HS-27A (cell line): ENCODE measurements at regions not wholly inside any gene's neighbourhood (a gene's known extent, or its start where the extent isn't known, plus 50 kb on each side); places are given as distances from the start of the nearest gene placed in this dataset.
"Not testable (repeated sequence)": the region's sequence is repeated elsewhere in the genome, so short reads cannot be mapped to it uniquely, and the experiment has no call there.

Source experiments
- DNase-seq: peaks from one replicate; pipeline ENCODE4 v3.0.0-alpha.2; 2012; ENCODE audit warnings: low read depth, missing footprints

- DNase-seq, result no peak
Observed at GRCh38 chr11:82533628-82534327, 199.9 kb downstream of the FAM181B start.

DNA sequence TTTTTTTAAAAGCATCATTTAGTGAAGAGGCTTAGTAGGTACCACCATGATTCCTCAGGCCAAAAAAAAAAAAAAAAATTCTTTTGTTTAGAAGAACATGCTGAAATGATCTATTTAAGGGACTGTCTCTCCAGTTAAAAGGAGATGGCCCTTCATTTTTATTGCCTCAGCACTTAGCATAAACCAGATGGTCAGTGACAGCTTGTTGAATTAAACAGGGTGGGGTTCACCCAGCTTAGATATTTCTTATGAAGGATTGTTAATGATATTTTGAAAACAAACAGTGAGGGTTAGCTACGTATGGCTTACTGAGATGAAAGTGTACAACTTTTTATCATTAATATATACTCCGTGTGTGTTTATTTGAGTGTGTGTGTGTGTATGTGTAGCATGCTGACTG, 203.7 kb downstream of the FAM181B start:
- DNase-seq, result no peak

DNA sequence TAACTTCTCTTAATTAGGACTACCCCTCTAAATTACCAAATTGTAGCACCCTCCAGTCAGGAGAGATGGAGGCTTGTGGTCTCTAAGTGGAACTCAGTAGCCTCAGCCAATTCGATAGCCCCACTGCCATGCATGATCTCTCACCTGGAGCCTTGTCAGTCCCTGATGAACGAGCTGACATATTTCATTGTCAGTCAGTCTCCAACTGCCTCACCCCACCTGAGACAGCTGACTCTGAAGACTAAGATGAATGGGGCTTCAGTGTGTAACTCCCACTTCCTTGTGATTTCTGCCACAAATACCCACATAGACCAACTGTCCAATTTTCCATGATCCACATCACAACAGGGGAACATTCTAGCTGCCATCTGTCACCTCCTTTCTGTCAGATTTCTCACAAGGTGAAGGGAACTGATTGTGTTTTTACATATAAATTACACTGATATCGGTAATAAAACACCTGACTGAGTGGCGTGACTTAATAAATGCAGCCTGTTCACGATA, 206.5 kb downstream of the FAM181B start:
- DNase-seq, result no peak

GRCh38 chr11:82523141-82523540, 210.5 kb downstream of the FAM181B start:
- DNase-seq, result no peak

DNA sequence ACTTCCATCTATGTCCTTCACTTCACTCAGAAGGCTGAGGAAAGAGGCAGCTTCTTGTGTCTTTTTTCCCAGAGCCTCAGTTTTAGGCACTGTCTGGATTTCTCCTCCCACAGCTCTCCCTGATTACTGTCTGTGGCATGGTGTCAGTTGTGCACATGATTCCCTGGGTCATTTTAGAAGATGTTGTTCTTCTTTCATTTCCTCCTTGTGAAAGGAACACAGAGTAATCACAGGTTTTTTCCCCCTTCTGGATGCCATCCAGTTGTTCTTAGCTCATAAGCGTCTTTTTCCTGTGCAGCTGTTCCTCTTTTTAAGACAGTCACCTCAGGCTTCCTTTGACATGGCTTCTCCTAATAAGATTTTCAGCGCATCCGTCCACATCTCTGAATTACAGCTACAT, 212.2 kb downstream of the FAM181B start:
- DNase-seq, result no peak

DNA sequence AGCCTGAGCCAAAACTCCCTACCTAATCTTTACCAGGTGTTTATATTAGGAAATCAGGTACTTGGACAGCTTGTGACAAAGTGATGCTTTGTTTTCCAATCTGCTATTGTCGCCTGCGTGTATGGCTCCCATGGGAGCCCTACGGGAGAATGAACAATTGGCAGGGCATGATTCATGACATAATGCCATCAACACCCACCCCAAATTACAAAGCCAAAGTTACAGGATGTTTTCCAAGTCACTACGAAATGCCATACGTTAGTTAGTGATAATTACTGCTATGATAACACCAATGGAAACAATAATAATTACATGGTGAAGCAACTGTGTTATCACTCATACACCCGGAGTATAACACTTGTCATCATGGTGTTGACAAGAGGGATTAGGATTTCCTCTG, 226.4 kb downstream of the FAM181B start:
- DNase-seq, result no peak

DNA sequence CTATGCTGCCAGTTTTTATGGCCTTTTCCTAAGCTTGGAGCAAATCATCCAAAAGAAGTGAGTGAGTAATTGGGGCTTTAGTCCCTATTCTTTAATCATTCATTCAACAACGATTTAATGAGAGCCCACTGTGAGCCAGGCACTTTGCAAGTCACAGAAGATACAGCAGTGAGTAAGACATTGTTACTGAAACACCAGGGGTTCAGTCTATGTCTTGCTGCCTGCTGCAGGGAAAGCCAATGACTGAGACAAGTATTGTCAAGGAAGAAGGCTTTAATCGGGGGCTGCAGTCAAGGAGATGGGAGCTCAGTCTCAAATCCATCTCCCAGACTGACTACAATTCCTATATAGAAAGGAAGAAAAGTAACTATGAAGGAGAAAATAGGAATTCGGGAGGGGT, 228.3 kb downstream of the FAM181B start:
- no peak for DNase-seq

DNA sequence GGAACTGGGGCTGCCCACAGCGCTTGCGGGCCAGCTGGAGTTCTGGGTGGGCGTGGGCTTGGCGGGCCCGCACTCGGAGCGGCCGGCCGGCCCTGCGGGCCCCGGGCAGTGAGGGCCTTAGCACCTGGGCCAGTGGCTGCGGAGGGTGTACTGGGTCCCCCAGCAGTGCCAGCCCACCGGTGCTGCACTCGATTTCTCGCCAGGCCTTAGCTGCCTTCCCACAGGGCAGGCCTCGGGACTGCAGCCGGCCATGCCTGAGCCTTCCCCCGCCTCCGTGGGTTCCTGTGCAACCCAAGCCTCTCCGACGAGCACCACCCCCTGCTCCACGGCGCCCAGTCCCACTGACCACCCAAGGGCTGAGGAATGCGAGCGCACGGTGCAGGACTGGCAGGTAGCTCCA, 232.5 kb downstream of the FAM181B start:
- DNase-seq, result not testable (repeated sequence)

- DNase-seq, result no peak
Observed at GRCh38 chr11:82494988-82495432, 238.7 kb downstream of the FAM181B start.

GRCh38 chr11:82474876-82475275, 258.8 kb downstream of the FAM181B start:
- DNase-seq, result no peak

- DNase-seq, result no peak
Observed at GRCh38 chr11:82465481-82465880, 268.2 kb downstream of the FAM181B start.

DNA sequence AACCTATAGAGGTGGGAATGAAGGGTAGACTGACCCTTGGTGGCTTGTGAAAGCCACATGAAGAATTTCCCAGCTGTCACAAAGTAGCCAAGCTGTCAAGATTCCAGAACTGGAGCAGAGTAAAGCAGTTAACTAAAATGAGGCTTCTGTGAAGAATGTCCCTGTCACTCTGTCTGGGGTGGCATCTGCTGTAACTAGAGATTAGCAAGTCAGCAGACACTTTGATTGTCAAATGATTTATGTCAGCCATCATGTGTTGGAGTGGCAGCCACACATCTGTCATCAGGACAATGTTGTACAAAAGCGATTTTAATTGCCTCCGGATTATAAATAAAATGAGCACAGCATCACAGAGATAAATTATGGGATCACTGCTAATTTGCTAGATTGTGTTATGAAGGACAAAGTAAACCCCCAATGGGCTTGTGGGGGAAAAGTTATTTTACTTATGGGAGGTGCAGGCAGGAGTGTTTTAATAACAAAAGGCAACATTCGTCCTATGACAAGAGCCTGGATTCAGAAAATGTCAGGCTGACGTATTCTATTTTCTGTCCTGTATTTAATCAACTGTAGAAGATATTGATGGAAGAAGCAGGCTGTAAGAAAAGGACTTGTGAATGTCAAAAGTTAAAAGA, 270.9 kb downstream of the FAM181B start:
- DNase-seq, result no peak

GRCh38 chr11:82458761-82459160, 274.9 kb downstream of the FAM181B start:
- DNase-seq, result no peak

DNA sequence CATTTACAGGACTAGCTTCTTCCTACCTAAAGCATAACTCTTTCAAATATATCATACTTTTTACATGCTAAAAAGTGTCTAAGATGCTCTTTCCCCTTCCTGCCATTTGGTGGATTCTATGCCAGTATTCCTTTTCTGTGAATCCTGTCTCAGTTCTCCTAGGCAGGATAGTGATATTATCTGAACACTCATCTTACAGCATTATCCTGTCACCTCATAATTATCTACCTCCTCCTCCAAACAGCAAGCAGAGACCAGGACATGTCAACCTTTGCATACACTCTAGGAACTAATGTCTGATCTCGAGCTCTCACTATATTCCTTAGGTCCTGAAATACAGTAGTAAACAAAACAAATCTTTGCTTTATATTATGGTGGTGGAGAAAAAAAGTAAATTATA, 275.5 kb downstream of the FAM181B start:
- no peak for DNase-seq

DNA sequence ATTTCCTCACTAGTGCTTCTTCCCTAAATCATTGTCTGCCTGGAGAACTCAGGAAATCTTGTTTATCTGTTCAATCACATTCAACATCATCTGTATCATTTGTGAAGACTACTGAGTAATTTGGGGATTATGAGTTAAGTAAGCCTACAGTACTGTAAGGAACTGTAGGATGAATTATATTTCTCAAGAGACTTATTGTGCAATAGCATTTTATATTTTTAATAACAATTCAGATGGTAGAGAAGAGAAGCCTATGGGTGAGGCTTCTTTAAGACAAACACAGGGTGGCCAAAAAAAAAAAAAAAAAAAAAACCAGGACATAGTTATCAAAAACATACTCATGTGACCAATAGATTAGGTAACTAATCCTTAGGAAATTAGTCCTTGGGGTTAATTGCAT, 282.7 kb downstream of the FAM181B start:
- DNase-seq, result no peak

- no peak for DNase-seq
Observed at GRCh38 chr11:82406611-82407010, 327.1 kb downstream of the FAM181B start.

- no peak for DNase-seq
Observed at GRCh38 chr11:82405421-82405820, 328.2 kb downstream of the FAM181B start.

- DNase-seq, result no peak
Observed at GRCh38 chr11:82404981-82405380, 328.7 kb downstream of the FAM181B start.

DNA sequence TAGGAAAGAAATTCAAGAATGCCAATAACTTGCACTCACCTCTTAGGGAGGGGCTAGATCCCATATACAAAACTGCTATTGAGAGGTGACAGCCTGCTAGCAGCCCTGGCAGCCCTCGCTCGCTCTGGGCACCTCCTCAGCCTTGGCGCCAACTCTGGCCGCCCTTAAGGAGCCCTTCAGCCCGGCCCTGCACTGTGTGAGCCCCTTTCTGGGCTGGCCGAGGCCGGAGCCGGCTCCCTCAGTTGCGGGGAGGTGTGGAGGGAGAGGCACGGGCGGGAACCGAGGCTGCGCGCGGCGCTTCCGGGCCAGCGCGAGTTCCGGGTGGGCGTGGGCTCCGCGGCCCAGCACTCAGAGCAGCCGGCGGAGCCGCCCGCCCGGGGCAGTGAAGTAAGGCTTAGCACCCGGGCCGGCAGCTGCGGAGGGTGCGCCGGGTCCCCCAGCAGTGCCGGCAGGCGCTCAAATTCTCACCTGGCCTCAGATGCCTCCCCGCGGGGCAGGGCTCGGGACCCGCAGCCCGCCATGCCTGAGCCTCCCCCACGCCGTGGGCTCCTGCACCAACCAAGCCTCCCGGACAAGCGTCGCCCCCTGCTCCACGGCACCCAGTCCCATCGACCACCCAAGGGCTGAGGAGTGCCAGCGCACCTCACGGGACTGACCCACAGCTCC, 329.9 kb downstream of the FAM181B start:
- no peak for DNase-seq

DNA sequence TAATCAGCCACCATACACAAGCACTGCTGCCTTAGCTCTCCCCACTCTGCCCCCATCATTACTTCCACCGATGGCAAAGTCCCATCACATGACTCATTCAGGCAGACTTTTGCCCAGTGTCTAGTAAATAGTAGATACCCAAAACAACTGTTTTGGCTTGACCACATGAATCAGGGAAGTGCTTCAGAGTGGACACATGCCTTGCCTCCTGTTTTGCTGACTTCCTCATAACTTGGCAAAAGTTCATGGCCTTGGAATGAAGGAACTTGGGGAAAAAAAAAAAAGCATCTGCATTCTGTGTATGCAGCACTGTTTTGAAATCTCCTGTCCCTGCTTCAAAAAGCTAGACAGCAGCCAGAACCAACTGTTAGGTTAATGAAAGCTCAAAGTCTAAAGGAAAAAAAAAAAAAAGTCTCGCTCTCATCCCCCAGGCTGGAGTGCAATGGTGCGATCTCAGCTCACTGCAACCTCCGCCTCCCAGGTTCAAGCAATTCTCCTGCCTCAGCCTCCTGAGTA, 335.3 kb downstream of the FAM181B start:
- no peak for DNase-seq

DNA sequence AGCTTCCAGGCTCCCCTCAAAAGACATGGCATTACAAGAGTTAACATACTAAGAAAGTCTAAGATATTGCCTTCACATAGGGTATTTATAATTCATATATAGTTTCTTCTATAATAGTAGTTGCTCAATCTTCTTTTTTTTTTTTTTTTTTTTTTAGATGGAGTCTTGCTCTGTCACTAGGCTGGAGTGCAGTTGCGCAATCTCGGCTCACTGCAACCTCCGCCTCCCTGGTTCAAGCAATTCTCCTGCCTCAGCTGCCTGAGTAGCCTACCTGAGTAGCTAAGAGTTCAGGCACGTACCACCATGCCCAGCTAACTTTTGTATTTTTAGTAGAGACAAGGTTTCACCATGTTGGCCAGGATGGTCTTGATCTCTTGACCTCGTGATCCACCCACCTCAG, 337.0 kb downstream of the FAM181B start:
- DNase-seq, result not testable (repeated sequence)

- no peak for DNase-seq
Observed at GRCh38 chr11:82384308-82384707, 349.4 kb downstream of the FAM181B start.
